Ascending aorta (tissue), 2 donors: ENCODE measurements at regions not wholly inside any gene's neighbourhood (a gene's known extent, or its start where the extent isn't known, plus 50 kb on each side); places are given as distances from the start of the nearest gene placed in this dataset.

Experiments
- DNase-seq, 2 donors: peaks; one replicate each; pipeline ENCODE4 v3.0.0-alpha.2; 2019; ENCODE audit warnings: low spot score in 2 of 2
- H3K27ac ChIP-seq, 2 donors: fragments of 200-600 bp; sonication (generic); one replicate each; pipeline ENCODE4 v1.5.1; 2016 to 2017; ENCODE audit warnings: mild to moderate bottlenecking in 1 of 2
- H3K27me3 ChIP-seq: fragments of 200-600 bp; sonication (generic); one replicate; pipeline ENCODE4 v1.5.1; 2017
- H3K36me3 ChIP-seq, 2 donors: fragments of 200-600 bp; sonication (generic); one replicate each; pipeline ENCODE4 v1.5.1; 2016
- H3K4me1 ChIP-seq, 2 donors: fragments of 200-600 bp; sonication (generic); one replicate each; pipeline ENCODE4 v1.5.1; 2016 to 2017; ENCODE audit warnings: mild to moderate bottlenecking in 1 of 2
- H3K4me3 ChIP-seq, 2 donors: fragments of 200-600 bp; sonication (generic); one replicate each; pipeline ENCODE4 v1.5.1; 2016 to 2017; ENCODE audit warnings: mild to moderate bottlenecking in 1 of 2
- H3K9me3 ChIP-seq, 2 donors: fragments of 200-600 bp; sonication (generic); one replicate each; pipeline ENCODE4 v1.5.1; 2016
- intact Hi-C: fragments of 100-400 bp; cut with DNase I; formaldehyde crosslinking; loops from one replicate; pipeline ENCODE4 v1.15.1; 2023
- TF ChIP-seq, protein P1 (sequence below), 3 experiments: fragments of 200-600 bp in 2 of 3; fragments of 450-650 bp in 1 of 3; sonication (generic) in 2 of 3; IDR thresholded peaks; one replicate each; pipeline ENCODE4 v1.5.1; 2016 to 2019; ENCODE audit warnings: antibody characterized with exemption in 3 of 3, mild to moderate bottlenecking in 1 of 3, moderate library complexity in 1 of 3

DNA sequence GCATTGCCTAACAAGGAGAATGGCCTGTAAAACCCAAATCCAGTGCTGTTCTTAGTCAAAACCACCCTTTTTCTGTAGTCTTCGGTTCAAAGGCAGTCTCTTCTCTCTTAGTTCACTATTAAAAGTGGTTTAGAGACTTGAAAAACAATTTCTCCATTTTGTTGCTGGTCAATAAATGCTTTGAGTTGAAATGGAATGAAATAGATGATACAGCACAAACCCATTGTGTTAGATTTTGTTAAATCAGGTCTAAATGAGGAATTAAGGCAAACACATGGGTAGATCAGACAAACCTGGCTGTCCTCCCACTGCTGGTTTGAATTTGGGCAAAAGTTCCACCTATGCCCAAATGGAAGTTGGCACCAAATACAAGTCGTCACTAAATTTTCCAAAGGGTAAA is 150.1 kb upstream of the SERTAD2 start:
- Histone ChIP-seq H3K4me3 (no peak overlapping the region), H3K4me1 (no peaks in the 10 kb centered on the region), H3K27me3 (no peaks in the 10 kb centered on the region), H3K27ac (no peak overlapping the region), H3K36me3 (no peaks in the 10 kb centered on the region), H3K9me3 (no peaks in the 10 kb centered on the region)
- intact Hi-C loops = no loop called here
- no peak for DNase-seq
- TF ChIP-seq, protein P1, sequence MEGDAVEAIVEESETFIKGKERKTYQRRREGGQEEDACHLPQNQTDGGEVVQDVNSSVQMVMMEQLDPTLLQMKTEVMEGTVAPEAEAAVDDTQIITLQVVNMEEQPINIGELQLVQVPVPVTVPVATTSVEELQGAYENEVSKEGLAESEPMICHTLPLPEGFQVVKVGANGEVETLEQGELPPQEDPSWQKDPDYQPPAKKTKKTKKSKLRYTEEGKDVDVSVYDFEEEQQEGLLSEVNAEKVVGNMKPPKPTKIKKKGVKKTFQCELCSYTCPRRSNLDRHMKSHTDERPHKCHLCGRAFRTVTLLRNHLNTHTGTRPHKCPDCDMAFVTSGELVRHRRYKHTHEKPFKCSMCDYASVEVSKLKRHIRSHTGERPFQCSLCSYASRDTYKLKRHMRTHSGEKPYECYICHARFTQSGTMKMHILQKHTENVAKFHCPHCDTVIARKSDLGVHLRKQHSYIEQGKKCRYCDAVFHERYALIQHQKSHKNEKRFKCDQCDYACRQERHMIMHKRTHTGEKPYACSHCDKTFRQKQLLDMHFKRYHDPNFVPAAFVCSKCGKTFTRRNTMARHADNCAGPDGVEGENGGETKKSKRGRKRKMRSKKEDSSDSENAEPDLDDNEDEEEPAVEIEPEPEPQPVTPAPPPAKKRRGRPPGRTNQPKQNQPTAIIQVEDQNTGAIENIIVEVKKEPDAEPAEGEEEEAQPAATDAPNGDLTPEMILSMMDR (IDR thresholded peaks at IDR 0.05) = no peak

DNA sequence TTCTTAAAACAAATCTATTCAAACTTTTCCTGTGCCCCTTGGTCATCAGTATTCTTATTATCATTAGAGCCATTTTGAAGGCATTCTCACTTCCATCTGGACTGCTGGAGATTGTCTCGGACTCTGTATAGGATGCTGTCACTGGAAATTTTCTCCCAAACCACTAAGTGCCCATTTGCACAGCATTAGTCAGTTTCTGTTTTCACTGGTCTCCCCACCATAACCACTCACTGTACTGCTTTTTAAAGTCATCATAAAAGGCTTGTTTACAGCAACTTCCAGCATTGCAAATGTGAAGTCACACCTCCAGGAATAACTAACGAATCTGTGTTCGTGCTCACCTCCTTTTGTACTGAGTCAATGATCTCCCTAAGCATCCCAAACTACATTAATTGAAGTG is 150.9 kb upstream of the SERTAD2 start:
- Histone ChIP-seq H3K27me3 (no peaks in the 10 kb centered on the region), H3K36me3 (no peaks in the 10 kb centered on the region), H3K9me3 (no peaks in the 10 kb centered on the region), H3K4me3 (no peak overlapping the region), H3K4me1 (no peaks in the 10 kb centered on the region), H3K27ac (no peak overlapping the region)
- intact Hi-C loops = no loop called here
- TF ChIP-seq, protein P1 (IDR thresholded peaks at IDR 0.05) = no peak
- DNase-seq = no peak

DNA sequence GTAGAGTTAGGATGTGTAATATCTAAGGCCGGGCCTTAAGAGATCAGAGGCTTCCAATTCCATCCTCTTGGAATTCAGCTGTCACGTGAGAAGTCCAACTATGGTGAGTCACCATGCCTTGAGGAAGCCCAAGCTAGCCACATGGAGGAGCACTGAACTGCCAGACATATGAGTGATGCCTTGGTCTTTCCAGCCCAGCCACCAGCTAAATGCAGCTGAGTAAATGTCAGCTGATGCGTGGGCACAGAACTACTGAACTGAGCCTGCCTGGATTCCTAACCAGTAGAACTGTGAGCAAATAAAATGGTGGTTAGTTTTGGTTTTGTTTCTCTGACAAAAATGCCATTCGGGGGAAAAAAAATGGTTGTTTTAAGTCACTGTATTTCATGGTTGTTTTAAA is 153.7 kb upstream of the SERTAD2 start:
- TF ChIP-seq, protein P1 (IDR thresholded peaks at IDR 0.05) = no peak
- DNase-seq = peak in 1 of 2 donors; percentile 27
- no peaks in the 10 kb centered on the region for H3K36me3 ChIP-seq

DNA sequence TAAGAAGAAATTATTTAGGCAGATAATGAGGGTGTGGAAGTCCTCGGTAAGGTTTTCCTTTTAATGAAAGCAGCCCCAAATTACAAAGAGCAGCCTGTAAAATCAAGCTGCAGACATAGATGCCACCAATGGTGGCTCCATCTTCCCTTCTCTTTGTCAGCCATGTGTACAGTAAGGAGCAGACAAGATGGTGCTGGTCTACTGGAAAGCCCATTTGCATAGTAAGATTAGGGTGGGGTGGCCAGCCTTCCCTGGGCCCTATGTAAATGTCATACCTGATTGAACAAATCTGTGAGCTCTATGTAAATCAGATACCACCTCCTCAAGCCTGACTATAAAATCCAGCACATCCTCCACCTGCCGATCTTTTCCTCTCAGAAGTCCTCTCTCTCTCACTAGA is 154.4 kb upstream of the SERTAD2 start:
- Histone ChIP-seq H3K27ac (no peak overlapping the region), H3K36me3 (no peaks in the 10 kb centered on the region), H3K4me3 (no peak overlapping the region), H3K4me1 (no peaks in the 10 kb centered on the region), H3K9me3 (no peaks in the 10 kb centered on the region), H3K27me3 (no peaks in the 10 kb centered on the region)
- no peak for DNase-seq
- TF ChIP-seq, protein P1 (IDR thresholded peaks at IDR 0.05) = no peak
- intact Hi-C loops = no loop called here

More for the DNA sequence above, 153.7 kb upstream of the SERTAD2 start:
- Histone ChIP-seq H3K4me1 (no peaks in the 10 kb centered on the region), H3K27ac (no peak overlapping the region), H3K9me3 (no peaks in the 10 kb centered on the region), H3K27me3 (no peaks in the 10 kb centered on the region), H3K4me3 (no peak overlapping the region)
- intact Hi-C loops = no loop called here

DNA sequence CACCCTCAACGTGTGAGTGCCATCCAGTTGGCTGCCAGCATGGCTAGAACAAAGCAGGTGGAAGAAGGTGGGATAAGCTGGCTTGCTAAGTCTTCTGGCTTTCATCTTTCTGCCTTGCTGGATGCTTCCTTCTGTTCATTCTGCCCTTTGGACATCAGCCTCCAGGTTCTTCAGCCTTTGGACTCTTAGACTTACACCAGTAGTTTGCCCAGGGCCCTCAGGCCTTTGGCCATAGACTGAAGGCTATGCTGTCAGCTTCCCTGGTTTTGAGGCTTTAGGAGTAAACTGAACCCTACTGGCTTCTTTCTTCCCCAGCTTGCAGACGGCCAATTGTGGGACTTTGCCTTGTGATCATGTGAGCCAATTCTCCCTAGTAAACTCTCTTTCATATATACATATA is 155.0 kb upstream of the SERTAD2 start:
- Histone ChIP-seq H3K4me3 (no peak overlapping the region), H3K36me3 (no peaks in the 10 kb centered on the region), H3K27me3 (no peaks in the 10 kb centered on the region), H3K4me1 (no peaks in the 10 kb centered on the region), H3K9me3 (no peaks in the 10 kb centered on the region), H3K27ac (no peak overlapping the region)
- intact Hi-C loops = no loop called here
- DNase-seq = no peak
- TF ChIP-seq, protein P1 (IDR thresholded peaks at IDR 0.05) = no peak

DNA sequence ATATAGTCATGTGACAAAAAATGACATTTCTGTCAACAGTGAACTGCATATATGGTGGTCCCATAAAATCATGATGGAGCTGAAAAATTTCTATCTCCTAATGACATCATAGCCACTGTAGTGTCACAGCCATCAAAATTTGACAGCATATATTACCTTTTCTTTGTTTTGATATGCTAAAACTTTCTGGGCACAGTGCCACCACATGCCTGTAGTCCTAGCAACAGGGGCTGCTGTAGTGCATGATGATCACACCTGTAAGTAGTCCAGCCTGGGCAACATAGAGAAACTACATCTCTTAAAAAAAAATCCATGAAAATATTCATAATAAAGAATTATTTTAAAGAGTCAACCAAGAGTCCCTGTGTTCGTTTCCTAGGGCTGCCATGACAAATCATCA is 155.5 kb upstream of the SERTAD2 start:
- Histone ChIP-seq H3K9me3 (no peaks in the 10 kb centered on the region), H3K36me3 (no peaks in the 10 kb centered on the region), H3K4me1 (no peaks in the 10 kb centered on the region), H3K4me3 (no peak overlapping the region), H3K27me3 (no peaks in the 10 kb centered on the region), H3K27ac (no peak overlapping the region)
- intact Hi-C loops = no loop called here
- no peak for DNase-seq
- TF ChIP-seq, protein P1 (IDR thresholded peaks at IDR 0.05) = no peak
